Osteoblast (primary cell): ENCODE measurements at regions not wholly inside any gene's neighbourhood (a gene's known extent, or its start where the extent isn't known, plus 50 kb on each side); places are given as distances from the start of the nearest gene placed in this dataset.

Source experiments
- DNase-seq: peaks from one replicate; pipeline ENCODE4 v3.0.0; 2011; ENCODE audit warnings: low spot score, mixed read lengths; ENCODE audit not compliant: insufficient read length; ENCODE audit errors: missing footprints
- H2AFZ ChIP-seq: 2 replicates; pipeline ENCODE4 v1.6.0; 2011; ENCODE audit warnings: mild to moderate bottlenecking, low read length
- H3K27ac ChIP-seq: 2 replicates; pipeline ENCODE4 v1.5.1; 2011; ENCODE audit warnings: mild to moderate bottlenecking, low read depth, low read length, moderate library complexity
- H3K27me3 ChIP-seq: 2 replicates; pipeline ENCODE4 v1.6.0; 2012; ENCODE audit warnings: mild to moderate bottlenecking, control low read depth, inconsistent platforms, low read length, moderate library complexity; ENCODE audit not compliant: insufficient read depth
- H3K36me3 ChIP-seq: 2 replicates; pipeline ENCODE4 v1.5.1; 2011; ENCODE audit warnings: mild to moderate bottlenecking, low read length, control low read depth, moderate library complexity; ENCODE audit not compliant: insufficient read depth
- H3K4me1 ChIP-seq: 2 replicates; pipeline ENCODE4 v1.5.1; 2011; ENCODE audit warnings: mild to moderate bottlenecking, low read length, control low read depth, moderate library complexity; ENCODE audit not compliant: insufficient read depth
- H3K4me2 ChIP-seq: 2 replicates; pipeline ENCODE4 v1.6.0; 2011; ENCODE audit warnings: mild to moderate bottlenecking, low read length; ENCODE audit not compliant: insufficient read depth
- H3K4me3 ChIP-seq: fragments of 200-600 bp; sonication (generic); 3 replicates; pipeline ENCODE4 v1.5.1; 2012; ENCODE audit warnings: mild to moderate bottlenecking, low read length, inconsistent platforms; ENCODE audit not compliant: insufficient read depth
- H3K79me2 ChIP-seq: 2 replicates; pipeline ENCODE4 v1.6.0; 2012; ENCODE audit warnings: mild to moderate bottlenecking, low read length, control low read depth, inconsistent platforms; ENCODE audit not compliant: insufficient read depth
- H3K9me3 ChIP-seq: 2 replicates; pipeline ENCODE4 v1.5.1; 2011; ENCODE audit warnings: low read depth, low read length, control low read depth
- H4K20me1 ChIP-seq: 2 replicates; pipeline ENCODE4 v1.6.0; 2012; ENCODE audit warnings: mild to moderate bottlenecking, low read length, control low read depth; ENCODE audit not compliant: insufficient read depth
- TF ChIP-seq, protein P1 (sequence below): IDR thresholded peaks from 2 replicates; pipeline ENCODE4 v1.5.1; 2011; ENCODE audit warnings: mild to moderate bottlenecking, low read depth, low read length, moderate library complexity; ENCODE audit errors: extremely low read depth

DNA sequence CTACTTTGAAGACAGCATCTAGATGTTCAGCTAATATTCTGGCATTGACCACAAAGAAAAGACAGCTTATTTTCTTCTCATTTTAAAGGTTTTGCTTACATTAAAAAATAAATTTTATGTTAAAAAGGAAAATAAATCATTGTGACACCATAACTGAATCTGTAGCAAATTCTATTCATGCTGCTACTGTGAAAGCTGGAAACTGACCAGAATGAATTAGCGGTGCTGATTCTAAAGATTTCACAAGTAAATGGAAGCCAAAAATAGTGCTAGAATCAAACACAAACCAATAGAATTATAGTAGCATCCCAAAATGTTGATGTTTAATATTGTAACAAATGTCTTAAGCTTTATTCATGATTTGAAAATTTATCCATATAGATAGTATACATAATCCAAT, 850.0 kb upstream of the FBXO33 start:
- Histone ChIP-seq H3K4me2 (no peak overlapping the region), H4K20me1 (no peaks in the 10 kb centered on the region), H3K79me2 (no peaks in the 10 kb centered on the region), H3K27me3 (no peaks in the 10 kb centered on the region), H3K4me1 (no peaks in the 10 kb centered on the region), H2AFZ (no peak overlapping the region), H3K9me3 (peaks cover 3% of the 10 kb centered on the region), H3K27ac (no peak overlapping the region), H3K4me3 (no peak overlapping the region), H3K36me3 (no peaks in the 10 kb centered on the region)
- no peak for DNase-seq
- TF ChIP-seq, protein P1, sequence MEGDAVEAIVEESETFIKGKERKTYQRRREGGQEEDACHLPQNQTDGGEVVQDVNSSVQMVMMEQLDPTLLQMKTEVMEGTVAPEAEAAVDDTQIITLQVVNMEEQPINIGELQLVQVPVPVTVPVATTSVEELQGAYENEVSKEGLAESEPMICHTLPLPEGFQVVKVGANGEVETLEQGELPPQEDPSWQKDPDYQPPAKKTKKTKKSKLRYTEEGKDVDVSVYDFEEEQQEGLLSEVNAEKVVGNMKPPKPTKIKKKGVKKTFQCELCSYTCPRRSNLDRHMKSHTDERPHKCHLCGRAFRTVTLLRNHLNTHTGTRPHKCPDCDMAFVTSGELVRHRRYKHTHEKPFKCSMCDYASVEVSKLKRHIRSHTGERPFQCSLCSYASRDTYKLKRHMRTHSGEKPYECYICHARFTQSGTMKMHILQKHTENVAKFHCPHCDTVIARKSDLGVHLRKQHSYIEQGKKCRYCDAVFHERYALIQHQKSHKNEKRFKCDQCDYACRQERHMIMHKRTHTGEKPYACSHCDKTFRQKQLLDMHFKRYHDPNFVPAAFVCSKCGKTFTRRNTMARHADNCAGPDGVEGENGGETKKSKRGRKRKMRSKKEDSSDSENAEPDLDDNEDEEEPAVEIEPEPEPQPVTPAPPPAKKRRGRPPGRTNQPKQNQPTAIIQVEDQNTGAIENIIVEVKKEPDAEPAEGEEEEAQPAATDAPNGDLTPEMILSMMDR = no peak

GRCh38 chr14:40280652-40281051, 848.4 kb upstream of the FBXO33 start:
- TF ChIP-seq, protein P1 = no peak
- peaks cover 3% of the 10 kb centered on the region for H3K9me3 ChIP-seq
- no peak for DNase-seq
- H3K36me3 ChIP-seq = no peaks in the 10 kb centered on the region
- no peaks in the 10 kb centered on the region for H3K79me2 ChIP-seq
- H3K27me3 ChIP-seq = no peaks in the 10 kb centered on the region
- no peaks in the 10 kb centered on the region for H4K20me1 ChIP-seq
- H2AFZ ChIP-seq = no peak overlapping the region
- no peak overlapping the region for H3K4me3 ChIP-seq
- H3K4me1 ChIP-seq = no peaks in the 10 kb centered on the region
- H3K27ac ChIP-seq = no peak overlapping the region
- H3K4me2 ChIP-seq = no peak overlapping the region

GRCh38 chr14:40273417-40273816, 841.2 kb upstream of the FBXO33 start:
- DNase-seq = no peak
- Histone ChIP-seq H3K9me3 (no peaks in the 10 kb centered on the region), H3K4me1 (no peaks in the 10 kb centered on the region), H2AFZ (no peak overlapping the region), H3K27me3 (no peaks in the 10 kb centered on the region), H3K4me2 (no peak overlapping the region), H3K27ac (no peak overlapping the region), H3K4me3 (no peak overlapping the region), H3K36me3 (no peaks in the 10 kb centered on the region), H3K79me2 (no peaks in the 10 kb centered on the region), H4K20me1 (no peaks in the 10 kb centered on the region)
- TF ChIP-seq, protein P1 = no peak

DNA sequence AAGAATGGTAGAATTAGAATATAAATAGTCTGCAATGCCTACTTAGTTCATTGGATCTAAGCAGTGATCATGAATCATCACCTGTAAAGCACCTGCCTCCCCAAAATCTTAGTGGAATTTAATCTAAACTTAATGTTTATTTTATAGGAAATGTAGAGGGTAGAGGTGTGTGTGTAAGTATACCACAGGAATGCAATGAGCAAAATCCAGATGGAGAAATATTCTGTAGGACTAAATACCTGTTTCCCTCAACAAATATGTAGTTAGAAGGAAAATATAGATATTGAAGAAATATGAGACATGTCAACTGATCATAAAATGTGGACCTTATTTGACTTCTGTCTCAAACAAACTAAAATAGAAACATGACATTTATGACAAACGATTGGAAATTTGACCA, 839.2 kb upstream of the FBXO33 start:
- no peaks in the 10 kb centered on the region for H3K79me2 ChIP-seq
- TF ChIP-seq, protein P1 = no peak
- no peaks in the 10 kb centered on the region for H3K4me1 ChIP-seq
- H3K9me3 ChIP-seq = no peaks in the 10 kb centered on the region
- no peak overlapping the region for H3K27ac ChIP-seq
- no peak overlapping the region for H3K4me2 ChIP-seq
- H4K20me1 ChIP-seq = no peaks in the 10 kb centered on the region
- DNase-seq = no peak
- H3K27me3 ChIP-seq = no peaks in the 10 kb centered on the region
- H2AFZ ChIP-seq = no peak overlapping the region
- H3K4me3 ChIP-seq = no peak overlapping the region
- no peaks in the 10 kb centered on the region for H3K36me3 ChIP-seq
